ENCODE measurements at regions not wholly inside any gene's neighbourhood (a gene's known extent, or its start where the extent isn't known, plus 50 kb on each side); places are given as distances from the start of the nearest gene placed in this dataset.

- TF ChIP-seq MAX (IDR thresholded peaks at IDR 0.05) (no peak), CTCF (IDR thresholded peaks at IDR 0.05) (no peak), POLR2A (IDR thresholded peaks at IDR 0.05; ENCODE audit: low read length) (no peak), SREBF2 (IDR thresholded peaks at IDR 0.05) (no peak), ZNF302 (CRISPR knock-in tag; IDR thresholded peaks at IDR 0.05) (no peak), USF2 (IDR thresholded peaks at IDR 0.05) (no peak), JUNB (IDR thresholded peaks at IDR 0.05) (no peak), BHLHE40 (IDR thresholded peaks at IDR 0.05; ENCODE audit: low read depth, low read length) (no peak), JUN (IDR thresholded peaks at IDR 0.05) (no peak), HEYL (CRISPR knock-in tag; IDR thresholded peaks at IDR 0.05) (no peak), MAZ (IDR thresholded peaks at IDR 0.05; ENCODE audit: borderline replicate concordance, low read depth, low read length) (no peak)
These were observed 1674.8 kb upstream of the TMEFF2 start for GRCh38 chr2:193869564-193869963.
